ENCODE measurements at regions not wholly inside any gene's neighbourhood (a gene's known extent, or its start where the extent isn't known, plus 50 kb on each side); places are given as distances from the start of the nearest gene placed in this dataset.

- DNase-seq = no peak
- TF ChIP-seq CTCF (IDR thresholded peaks at IDR 0.05) = no peak
Measured at GRCh38 chr11:100585728-100586127, 101.4 kb upstream of the ARHGAP42 start.

GRCh38 chr11:100586361-100587101 lies 100.6 kb upstream of the ARHGAP42 start:
- no peaks in the 10 kb centered on the region for H3K36me3 Mint-ChIP-seq (ENCODE audit: low read depth)
- no peaks in the 10 kb centered on the region for H3K9me3 Mint-ChIP-seq
- no peak for DNase-seq
- H3K27ac Mint-ChIP-seq = no peak overlapping the region
- H3K4me3 Mint-ChIP-seq = no peak overlapping the region
- H3K27me3 Mint-ChIP-seq (ENCODE audit: insufficient read depth) = peaks cover 11% of the 10 kb centered on the region
- no peak for TF ChIP-seq CTCF (IDR thresholded peaks at IDR 0.05)
- no peaks in the 10 kb centered on the region for H3K4me1 Mint-ChIP-seq (ENCODE audit: low read depth)

More at GRCh38 chr11:100585728-100586127, 101.4 kb upstream of the ARHGAP42 start:
- Mint-ChIP-seq H3K36me3 (ENCODE audit: low read depth) (no peaks in the 10 kb centered on the region), H3K4me1 (ENCODE audit: low read depth) (no peaks in the 10 kb centered on the region), H3K4me3 (no peak overlapping the region), H3K27ac (no peak overlapping the region), H3K27me3 (ENCODE audit: insufficient read depth) (peaks cover 11% of the 10 kb centered on the region), H3K9me3 (no peaks in the 10 kb centered on the region)

- H3K4me3 Mint-ChIP-seq = no peak overlapping the region
- DNase-seq = no peak
Measured at GRCh38 chr11:100592619-100593260, 94.3 kb upstream of the ARHGAP42 start.

GRCh38 chr11:100593291-100593690 lies 93.8 kb upstream of the ARHGAP42 start:
- TF ChIP-seq CTCF (IDR thresholded peaks at IDR 0.05) = no peak
- Mint-ChIP-seq H3K4me1 (ENCODE audit: low read depth) (no peaks in the 10 kb centered on the region), H3K9me3 (no peaks in the 10 kb centered on the region), H3K27ac (no peak overlapping the region), H3K36me3 (ENCODE audit: low read depth) (no peaks in the 10 kb centered on the region), H3K27me3 (ENCODE audit: insufficient read depth) (peaks cover 13% of the 10 kb centered on the region), H3K4me3 (no peak overlapping the region)
- no peak for DNase-seq

More at GRCh38 chr11:100592619-100593260, 94.3 kb upstream of the ARHGAP42 start:
- H3K4me1 Mint-ChIP-seq (ENCODE audit: low read depth) = no peaks in the 10 kb centered on the region
- H3K9me3 Mint-ChIP-seq = no peaks in the 10 kb centered on the region
- TF ChIP-seq CTCF (IDR thresholded peaks at IDR 0.05) = no peak
- H3K27me3 Mint-ChIP-seq (ENCODE audit: insufficient read depth) = peaks cover 13% of the 10 kb centered on the region
- H3K27ac Mint-ChIP-seq = no peak overlapping the region
- H3K36me3 Mint-ChIP-seq (ENCODE audit: low read depth) = no peaks in the 10 kb centered on the region

- Mint-ChIP-seq H3K4me1 (ENCODE audit: low read depth) (no peaks in the 10 kb centered on the region), H3K9me3 (no peaks in the 10 kb centered on the region), H3K27ac (no peak overlapping the region)
Measured at GRCh38 chr11:100594320-100594719, 92.8 kb upstream of the ARHGAP42 start.

More at GRCh38 chr11:100594320-100594719, 92.8 kb upstream of the ARHGAP42 start:
- Mint-ChIP-seq H3K36me3 (ENCODE audit: low read depth) (no peaks in the 10 kb centered on the region), H3K4me3 (no peak overlapping the region), H3K27me3 (ENCODE audit: insufficient read depth) (peaks cover 10% of the 10 kb centered on the region)
- no peak for DNase-seq
- TF ChIP-seq CTCF (IDR thresholded peaks at IDR 0.05) = no peak

Data from HFFc6 (cell line).